C4-2B (cell line): ENCODE measurements at regions not wholly inside any gene's neighbourhood (a gene's known extent, or its start where the extent isn't known, plus 50 kb on each side); places are given as distances from the start of the nearest gene placed in this dataset.

Experiments used
- ZFX ChIP-seq: fragments of 450-650 bp; IDR thresholded peaks from 2 replicates; pipeline ENCODE4 v1.6.1; 2017
- TF ChIP-seq, protein P1 (sequence below): fragments of 450-650 bp; conservative IDR thresholded peaks from 2 replicates; pipeline ENCODE4 v1.5.1; 2017; ENCODE audit warnings: mild to moderate bottlenecking

- TF ChIP-seq, protein P1, sequence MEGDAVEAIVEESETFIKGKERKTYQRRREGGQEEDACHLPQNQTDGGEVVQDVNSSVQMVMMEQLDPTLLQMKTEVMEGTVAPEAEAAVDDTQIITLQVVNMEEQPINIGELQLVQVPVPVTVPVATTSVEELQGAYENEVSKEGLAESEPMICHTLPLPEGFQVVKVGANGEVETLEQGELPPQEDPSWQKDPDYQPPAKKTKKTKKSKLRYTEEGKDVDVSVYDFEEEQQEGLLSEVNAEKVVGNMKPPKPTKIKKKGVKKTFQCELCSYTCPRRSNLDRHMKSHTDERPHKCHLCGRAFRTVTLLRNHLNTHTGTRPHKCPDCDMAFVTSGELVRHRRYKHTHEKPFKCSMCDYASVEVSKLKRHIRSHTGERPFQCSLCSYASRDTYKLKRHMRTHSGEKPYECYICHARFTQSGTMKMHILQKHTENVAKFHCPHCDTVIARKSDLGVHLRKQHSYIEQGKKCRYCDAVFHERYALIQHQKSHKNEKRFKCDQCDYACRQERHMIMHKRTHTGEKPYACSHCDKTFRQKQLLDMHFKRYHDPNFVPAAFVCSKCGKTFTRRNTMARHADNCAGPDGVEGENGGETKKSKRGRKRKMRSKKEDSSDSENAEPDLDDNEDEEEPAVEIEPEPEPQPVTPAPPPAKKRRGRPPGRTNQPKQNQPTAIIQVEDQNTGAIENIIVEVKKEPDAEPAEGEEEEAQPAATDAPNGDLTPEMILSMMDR, result no peak
- no peak for TF ChIP-seq ZFX
Observed at GRCh38 chr2:128702616-128703015, 383.9 kb upstream of the HS6ST1 start.
